Islet precursor cell (in vitro differentiated cells): ENCODE measurements at regions not wholly inside any gene's neighbourhood (a gene's known extent, or its start where the extent isn't known, plus 50 kb on each side); places are given as distances from the start of the nearest gene placed in this dataset.
"Not testable (repeated sequence)": the region's sequence is repeated elsewhere in the genome, so short reads cannot be mapped to it uniquely, and the experiment has no call there.

Source experiments
- DNase-seq: peaks from one replicate; pipeline ENCODE4 v3.0.0-alpha.2; 2018

DNA sequence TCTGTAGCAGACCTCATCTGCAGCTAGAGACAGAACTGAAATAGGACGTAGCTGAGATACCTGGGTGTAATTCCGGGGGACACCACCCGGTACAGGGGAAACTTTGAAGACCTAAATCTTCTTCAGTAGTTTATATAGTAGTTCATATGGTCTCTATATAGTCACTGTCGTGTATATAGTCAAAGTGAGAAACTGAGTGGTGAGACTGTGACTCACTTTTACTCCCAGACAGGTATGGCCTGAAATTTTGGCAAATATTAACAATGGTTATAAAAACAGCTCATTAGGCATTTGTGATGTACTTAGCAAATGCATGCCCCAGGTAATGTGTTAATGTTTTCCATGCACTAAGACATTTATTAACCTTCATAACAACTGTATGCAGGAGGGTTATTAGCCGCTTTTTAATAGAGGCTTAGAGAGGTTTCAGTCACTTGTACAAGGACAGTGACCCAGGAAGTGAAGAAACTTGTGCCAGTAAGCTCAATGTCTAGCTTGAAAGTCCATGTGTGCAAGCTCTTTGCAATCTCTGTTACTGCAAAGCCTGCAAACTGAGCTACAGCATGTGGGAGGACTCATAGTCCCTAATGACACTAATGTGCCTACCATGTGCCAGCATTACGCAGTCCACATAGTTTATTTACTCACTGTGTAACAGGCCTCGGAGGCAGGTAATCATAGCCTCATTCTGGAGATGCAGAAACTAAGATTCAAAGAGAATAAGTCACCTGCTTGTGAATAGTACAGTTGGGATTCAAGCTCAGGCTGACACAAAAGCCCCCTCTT lies 165.4 kb upstream of the CHD6 start:
- DNase-seq, result peak; percentile 30

DNA sequence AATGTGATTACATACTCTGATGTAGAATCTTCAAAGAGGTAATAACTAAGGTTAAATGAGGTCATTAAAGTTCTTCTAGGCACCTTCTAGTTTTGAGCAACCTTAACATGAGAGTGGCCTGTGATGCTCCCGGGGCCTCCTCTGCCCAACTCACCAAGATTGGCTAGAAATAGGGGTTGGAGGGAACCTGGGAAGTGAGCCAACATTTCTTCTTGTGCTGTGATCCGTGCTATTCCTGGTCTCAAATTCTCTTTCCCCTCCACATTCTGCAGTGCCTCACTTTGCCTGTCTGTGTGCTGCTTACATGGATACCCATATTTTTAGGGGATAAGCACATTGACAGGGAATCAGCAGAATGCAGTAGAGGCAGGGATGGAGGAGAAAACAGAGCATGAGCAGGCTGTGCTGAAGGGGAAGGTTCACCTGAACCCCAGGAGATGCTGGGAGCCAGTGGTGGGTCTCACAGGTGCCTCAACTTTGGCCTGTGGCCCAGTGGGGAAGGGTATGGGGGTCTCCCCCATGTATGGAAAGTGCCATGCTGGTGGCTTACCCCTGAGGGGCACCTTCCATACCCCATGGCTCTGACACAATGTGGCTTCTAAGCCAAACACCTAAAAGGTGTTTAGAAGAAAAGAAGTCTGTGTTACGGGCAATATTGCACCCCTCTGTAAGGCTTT lies 164.7 kb upstream of the CHD6 start:
- peak; percentile 22 for DNase-seq

DNA sequence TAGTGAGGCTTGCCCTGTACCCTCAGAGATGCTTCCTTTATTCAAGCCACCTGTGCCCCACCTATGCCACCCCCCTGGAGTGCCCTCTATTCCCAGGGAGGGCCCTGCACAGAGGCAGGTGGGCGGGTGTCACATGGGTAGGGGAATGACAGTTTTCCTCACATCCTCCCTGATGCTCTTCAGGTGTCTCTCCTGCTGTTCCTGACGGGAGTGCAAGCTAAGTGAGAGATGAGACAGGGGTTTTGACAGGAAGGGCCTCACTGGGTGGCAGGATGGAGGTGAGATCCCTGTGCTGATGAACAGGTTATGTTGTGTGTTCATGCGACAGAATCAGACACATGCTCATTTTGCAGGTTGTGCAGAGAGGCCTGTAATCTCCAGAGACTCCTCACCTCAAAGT lies 164.1 kb upstream of the CHD6 start:
- peak; percentile 43 for DNase-seq

DNA sequence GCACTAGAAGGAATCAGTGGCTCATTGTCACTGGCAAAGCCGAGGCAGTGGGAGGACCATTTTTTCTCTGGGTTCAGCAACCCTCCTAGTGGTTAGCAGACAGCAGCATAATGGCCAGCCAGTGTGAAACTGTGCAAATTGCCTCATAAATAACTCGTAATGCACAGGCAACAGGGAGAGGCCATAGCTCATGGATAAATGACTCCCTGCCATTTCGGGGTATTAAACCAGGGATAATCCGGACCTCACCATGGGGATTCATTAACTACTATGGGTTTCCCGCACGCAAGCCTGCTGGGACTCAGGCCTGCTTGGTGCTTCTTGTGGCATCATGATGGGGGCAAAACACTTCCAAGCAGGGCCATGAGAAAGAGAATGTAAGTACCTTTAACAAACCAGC lies 158.2 kb upstream of the CHD6 start:
- peak; percentile 33 for DNase-seq

DNA sequence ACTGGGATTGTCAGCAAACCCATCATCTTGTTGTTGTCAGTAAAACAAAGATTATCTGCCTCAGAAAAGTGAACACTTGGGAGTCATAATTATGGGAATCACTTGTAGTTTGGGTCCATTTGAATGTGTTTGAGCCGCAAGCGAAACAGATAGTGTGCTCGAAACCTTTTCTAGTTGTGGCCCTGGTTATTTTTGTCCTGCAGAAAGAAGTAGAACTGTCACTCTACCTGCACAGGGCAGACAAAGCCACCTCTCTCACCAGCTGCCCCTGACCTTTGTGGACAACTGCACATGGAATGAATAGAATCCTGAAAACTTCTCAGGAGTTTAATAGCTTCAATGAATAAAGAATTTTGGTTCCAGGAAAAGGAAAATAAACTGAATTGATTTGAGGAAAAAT lies 156.1 kb upstream of the CHD6 start:
- no peak for DNase-seq

DNA sequence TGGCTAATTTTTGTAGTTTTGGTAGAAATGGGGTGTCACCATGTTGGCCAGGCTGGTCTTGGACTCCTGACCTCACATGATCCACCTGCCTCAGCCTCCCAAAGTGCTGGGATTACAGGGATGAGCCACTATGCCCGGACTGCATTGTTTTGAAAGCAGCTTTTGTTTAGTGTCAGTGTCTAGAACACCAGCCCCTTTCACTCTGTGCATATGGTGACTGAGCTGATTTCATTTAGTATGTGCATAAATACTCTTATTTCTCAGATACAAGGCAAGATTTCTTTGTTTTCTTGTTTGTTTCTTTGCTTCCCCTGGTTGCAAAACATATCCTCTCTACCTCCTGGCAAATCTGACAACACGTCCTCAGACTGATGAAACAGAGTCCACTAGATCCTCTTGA lies 152.8 kb upstream of the CHD6 start:
- DNase-seq, result peak; percentile 12

DNA sequence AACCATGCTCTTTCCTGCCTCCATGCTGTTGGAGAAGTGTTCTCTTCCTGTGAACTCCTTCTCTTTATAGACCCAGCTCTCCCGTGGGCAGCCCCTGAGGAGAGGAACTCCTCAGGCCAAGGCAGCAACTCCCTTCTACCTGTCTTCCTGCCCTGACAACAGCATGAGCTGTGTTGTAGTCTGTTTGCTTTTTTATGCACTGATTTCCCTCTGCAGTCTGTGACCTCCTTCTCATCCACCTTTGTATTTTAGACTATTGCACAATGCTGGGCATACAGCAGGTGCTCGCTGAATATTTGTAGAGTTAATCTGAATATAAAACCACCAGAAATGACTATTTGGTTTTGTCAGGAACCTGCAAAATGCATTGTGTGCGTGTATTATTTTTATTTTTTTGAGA lies 152.2 kb upstream of the CHD6 start:
- DNase-seq, result peak; percentile 54

DNA sequence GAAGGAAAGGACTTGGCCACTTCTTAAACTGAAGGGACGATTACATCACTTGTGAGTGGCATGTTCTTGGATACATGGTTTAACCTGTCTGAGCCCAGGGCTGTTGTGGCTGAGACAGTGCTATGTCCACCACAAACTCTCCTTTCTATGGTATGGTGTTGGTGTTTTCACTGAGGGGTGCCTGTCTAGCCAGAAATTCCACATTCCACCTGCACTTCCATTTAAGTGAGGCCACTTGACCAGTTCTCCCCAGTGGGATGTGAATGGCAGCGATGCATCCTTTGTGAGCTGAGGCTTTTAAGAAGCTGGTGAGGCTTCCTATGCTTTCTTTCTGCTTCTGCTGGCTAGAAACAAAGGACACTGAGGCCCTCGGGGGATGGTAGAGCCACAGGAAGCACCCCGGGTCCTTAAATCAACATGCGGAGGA lies 151.4 kb upstream of the CHD6 start:
- peak; percentile 93 for DNase-seq

DNA sequence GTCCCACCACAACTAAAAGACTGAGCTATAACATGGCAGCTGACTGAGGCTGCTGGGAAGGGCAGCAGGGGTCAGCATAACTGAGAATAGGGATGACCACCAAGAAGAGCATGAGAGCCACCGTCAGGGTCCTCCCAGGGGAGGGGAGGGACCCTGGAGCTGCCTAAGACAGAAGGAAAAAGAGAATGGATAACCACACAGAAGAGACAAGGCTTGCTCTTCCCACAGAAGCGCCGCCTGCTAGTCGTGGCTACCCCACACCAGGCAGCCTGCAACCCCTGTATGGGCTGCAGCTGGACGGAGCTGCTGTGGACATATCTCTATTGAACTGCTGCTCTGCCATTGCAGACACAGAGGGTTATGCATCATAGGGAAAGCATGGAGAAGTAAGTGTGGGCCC lies 132.0 kb upstream of the CHD6 start:
- DNase-seq, result peak; percentile 23

DNA sequence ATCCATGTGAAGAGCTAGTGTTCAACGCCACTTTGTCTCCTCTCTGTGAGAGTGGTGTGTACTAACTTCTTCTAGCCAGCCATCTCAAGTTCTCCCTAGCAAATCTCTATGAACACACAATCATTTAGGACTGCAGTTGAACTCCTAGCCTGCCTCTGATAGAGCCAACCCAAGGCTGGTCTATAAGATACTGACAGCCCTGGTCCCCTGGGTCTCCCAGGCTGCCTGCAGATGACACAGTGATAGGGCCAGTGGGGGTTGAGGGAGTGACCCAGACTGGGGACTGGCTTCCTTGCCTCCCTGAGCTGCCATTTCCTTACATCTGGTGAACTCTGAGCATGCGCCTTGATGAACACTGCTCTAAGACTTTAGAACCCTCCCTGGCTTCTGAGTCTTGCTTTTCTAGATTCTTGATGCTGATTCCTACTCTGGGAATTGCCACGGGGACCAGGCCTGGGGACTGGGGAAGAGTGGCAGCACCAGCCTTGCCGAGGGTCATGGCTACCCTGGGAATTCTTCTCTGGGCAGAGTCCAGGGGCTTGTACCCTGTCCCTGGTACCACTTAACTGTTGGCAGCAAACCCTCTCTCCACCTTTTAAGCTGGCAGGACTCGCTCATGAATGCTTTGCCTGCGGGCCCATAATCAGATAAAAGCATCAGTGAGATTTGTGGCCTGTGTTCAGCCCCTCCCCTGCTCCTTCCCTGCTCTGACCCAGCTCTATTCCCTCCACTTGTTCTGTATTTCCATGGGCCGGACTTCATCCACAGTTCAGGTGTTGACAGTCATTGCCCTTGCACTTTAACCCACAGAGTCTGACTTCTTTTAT lies 130.8 kb upstream of the CHD6 start:
- DNase-seq, result no peak

DNA sequence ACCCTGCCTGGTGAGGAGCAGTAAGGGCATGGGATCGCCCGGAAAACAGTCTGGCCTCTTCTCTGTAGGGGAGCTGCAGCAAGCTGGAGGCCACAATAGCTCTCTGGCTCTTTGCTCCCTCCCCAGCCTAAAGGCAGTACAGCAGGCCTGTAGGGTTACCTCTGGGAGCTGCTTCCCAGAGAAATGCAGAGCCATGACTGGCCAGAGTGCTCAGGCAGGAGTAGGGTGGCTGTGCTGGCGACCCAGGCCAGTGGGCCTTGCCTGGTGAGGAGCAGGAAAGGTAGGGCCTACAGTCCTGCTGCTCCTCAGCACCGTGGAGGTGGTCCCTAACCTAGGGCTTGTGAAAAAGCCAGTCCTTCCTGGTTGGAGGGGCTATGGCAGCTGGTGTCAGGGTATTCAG lies 129.9 kb upstream of the CHD6 start:
- DNase-seq, result no peak

DNA sequence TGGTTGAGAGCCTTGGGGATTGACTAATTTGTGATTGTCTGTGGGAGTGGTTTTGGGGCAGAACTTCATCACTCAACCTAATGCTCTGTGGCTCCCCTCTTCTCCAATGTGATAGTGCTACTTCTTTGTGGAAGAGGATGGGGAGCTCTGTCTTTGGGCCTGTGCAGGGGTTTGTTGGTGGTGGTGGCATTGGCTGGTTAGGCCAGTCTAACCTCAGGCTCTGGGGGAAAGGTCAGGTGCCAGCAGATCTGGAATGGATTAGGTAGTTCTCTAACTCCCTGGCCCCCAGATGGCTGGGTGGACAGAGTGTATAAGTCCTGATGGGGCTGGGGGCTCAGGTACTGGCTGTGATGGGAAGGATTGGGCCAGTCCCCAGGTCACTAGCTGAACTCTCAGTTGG lies 129.0 kb upstream of the CHD6 start:
- DNase-seq, result no peak

DNA sequence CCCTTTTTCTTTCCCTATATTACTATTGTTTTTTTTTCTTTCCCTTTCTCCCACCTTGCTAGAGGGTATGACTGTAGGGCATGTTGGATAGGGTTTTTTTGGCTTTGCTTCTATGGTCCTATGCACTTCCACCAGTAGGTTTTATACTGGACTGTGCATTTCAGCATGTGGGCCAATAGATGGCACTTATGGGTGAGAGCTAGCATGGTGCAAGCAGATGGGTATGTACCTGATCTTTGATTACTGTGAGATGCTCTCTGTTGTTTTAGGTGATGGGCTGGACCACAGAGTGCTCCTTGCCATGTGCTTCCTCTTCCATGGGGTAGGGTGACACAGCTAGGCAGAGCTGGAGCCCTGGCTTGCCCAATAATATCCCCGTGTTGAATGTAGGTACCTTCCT lies 128.5 kb upstream of the CHD6 start:
- no peak for DNase-seq

DNA sequence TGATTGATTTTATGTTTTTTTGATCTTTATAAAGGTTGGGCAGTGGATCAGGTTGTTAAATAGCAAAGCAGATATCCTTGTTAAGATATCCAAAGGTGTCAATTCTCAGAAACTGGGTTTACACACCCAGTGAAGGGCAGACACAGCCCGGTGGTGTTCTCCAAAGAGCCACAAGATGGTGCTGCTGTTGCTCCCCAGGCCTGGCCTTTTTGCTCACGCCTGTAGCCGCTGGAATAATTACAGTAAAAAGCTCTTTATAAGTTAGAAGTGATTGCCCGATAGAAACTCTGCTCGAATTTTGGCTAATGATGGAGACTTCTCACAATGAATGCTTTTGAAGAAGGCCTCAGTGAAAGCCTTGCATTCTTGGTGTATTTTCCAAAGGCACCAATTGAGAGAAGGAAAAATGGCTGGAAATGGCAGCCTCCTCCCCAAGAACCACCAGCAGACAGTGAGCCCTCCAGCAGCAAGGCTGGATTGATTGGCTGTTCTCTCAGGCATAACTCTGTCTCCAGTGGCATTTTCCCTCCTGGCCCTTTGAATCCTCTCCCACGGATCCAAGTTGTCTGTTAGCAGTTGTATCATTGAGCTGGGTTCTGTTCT lies 120.5 kb upstream of the CHD6 start:
- peak; percentile 77 for DNase-seq

DNA sequence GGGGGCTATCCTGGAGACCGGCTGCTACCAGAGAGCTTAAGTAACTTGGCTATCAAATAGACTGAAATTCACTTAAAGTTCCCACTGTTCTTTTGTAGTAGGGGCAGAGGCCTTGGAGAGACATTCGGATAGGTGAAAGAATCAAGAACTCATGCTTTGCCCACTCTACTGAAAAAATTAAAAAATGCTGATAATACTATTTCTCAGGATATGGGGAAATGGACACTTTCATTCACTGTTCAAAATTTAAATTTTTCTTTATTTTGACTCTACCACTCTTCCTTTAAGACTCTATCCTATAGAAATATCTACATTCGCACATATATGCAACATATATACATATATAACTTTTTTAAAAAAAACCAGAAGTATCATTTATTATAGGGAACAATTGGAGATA lies 117.8 kb upstream of the CHD6 start:
- DNase-seq, result no peak

DNA sequence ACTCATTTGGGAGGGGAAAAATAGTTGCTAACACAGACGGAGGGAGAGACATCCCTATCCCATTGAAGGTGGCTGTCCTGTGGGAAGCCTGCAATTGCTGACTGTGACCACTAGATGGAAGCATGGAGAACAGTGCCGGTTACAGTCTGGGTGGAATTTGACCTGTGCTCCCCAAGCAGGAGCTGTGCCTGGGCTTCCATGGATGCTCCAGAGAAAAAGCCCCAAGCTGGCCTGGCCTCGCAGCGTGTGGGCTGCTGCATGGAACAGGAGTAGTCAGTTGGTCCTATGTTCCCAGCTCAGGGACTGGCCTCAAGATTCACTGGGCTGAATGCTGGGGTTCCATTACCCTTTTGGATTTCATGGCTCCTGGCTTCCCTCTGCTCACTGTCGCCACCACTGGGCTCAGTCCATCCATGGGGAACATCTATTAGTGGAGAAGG lies 116.3 kb upstream of the CHD6 start:
- DNase-seq, result peak; percentile 73

DNA sequence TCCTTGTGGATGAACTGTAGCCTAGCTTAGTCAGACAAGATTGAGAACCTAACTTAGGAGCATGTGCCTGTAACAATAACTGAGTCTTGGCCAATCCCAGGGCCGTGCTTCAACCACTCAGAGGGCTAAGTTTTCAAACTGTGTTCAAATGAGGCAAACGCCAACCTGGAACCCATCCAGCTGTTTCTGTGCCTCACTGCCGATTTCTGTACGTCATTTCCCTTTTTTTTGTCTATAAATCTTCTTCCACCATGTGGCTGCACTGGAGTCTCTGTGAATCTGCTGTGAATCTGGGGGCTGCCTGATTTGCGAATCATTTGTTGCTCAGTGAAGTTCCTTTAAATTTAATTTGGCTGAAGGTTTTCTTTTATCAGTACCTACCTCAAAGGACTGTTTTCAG lies 115.0 kb upstream of the CHD6 start:
- DNase-seq, result no peak

DNA sequence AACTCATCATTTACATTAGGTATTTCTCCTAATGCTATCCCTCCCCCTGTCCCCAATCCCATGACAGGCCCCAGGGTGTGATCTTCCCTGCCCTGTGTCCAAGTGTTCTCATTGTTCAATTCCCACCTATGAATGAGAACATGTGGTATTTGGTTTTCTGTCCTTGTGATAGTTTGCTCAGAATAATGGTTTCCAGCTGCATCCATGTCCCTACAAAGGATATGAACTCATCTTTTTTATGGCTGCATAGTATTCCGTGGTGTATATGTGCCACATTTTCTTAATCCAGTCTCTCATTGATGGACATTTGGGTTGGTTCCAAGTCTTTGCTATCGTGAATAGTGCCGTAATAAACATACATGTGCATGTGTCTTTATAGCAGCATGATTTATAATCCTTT lies 113.0 kb upstream of the CHD6 start:
- DNase-seq, result not testable (repeated sequence)

DNA sequence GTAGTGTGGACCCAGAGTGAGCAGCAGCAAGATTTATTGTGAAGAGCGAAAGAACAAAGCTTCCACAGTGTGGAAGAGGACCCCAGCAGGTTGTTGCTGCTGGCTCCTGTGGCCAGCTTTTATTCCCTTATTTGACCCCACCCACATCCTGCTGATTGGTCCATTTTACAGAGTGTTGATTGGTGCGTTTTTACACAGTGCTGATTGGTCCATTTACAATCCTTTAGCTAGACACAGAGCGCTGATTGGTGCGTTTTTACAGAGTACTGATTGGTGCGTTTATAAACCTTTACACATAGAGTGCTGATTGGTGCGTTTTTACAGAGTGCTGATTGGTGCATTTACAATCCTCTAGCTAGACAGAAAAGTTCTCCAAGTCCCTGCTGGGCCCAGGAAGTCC lies 109.5 kb upstream of the CHD6 start:
- DNase-seq, result not testable (repeated sequence)

DNA sequence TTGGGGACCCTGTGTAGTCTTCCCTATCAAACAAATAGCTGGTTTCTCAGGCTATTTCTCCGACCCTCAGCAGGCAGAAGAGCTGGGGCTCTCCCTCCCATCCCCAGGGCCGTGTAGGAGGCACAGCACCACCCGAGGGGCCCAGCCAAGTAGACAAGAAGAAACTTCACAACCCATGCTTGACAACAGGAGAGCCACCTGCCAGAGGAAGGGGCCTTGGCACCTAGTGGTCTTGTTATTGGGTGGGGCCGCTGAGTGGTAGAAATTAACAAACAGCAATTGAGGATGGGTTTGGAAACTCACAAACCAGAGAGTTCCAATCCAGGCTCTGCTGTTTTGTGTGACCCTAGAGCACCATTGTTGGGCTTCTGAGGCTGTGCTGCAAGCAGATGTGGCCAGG lies 108.5 kb upstream of the CHD6 start:
- no peak for DNase-seq

DNA sequence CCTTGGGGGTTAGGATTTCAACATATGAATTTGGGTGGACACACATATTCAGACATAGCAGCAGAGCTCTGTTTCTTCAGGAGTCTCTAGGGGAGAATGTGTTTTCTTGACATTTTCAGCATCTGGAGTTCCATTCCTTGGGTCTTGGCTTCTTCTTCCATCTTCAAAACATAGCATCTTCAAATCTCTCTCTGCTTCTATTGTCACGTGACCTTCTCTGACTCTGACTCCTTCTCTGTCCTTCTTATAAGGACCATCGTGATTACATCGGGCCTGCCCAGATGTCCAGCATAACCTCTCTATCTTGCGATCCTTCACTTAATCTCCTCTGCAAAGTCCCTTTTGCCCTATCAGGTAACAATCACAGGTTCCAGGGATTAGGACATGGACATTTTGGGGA lies 101.0 kb upstream of the CHD6 start:
- DNase-seq, result no peak

DNA sequence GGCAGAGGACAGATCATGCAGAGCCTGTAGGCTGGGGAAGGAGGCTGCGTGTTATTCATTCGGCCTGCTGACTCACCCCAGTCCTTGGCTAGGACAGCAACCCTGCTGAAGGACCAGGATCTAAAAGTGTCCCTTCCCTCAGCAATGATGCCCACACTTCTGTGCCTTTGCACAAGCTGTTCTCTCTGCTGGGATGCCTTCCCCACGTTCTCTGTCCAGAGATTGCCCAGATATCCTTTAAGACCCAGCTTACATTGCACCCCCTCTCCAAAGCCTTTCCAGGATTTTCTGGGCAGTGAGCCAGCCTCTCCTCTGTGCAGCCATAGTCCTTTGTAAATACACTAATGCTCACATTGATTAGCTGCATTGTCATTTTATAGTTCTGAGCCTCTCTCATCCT lies 99.3 kb upstream of the CHD6 start:
- no peak for DNase-seq

DNA sequence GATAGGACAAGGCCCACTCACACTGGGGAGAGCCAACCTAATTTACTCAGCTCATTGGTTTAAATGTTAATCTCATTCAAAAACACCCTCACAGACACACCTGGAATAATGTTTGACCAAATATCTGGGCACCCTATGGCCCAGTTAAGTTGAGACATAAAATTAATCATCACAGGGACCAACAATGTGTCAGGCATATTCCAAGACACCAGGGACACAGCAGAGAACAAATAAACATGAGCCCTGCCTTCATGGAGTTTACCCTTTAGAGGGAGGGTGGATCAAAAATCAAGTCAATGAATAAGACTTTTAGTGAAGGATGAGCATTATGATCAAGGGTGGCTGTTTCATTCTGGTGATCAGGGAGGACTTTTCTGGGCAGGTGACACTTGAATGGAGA lies 98.7 kb upstream of the CHD6 start:
- no peak for DNase-seq
